ENCODE measurements at regions not wholly inside any gene's neighbourhood (a gene's known extent, or its start where the extent isn't known, plus 50 kb on each side); places are given as distances from the start of the nearest gene placed in this dataset.

DNA sequence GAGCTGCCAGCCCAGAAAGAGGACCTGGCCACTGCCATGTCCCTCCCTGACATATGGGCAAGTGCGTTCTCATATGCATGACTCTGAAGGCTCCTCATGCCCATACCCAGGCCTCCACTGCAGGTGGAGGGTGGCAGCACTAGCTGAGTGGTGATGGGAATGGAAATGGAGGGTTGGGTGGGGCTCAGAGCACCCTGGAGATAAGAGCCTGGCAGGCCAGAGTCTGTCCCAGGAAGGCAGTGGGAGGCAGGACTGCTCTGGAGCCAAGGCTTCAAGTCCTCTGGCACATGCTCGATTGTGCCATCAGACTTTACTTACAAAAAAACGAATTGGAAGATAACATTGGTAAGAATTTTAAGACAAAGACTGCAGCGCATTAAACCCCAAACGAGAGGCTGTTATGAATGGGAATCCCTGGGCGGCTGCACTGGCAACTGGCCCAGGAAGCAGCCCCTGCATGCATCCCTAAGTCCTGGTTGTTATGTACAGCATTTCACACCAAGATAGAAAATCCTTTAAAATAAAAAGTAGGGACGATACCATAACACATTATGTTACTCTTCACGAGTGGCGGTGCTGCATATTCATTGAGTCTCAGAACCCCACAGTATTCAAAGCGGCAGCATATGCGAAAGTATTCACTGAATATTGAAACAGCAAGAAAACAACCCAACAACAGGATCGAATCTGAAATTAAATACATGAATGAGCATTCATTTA, 81.7 kb upstream of the FAM98A start:
- H3K27me3 ChIP-seq (ENCODE audit: control insufficient read depth in 3 of 3, insufficient read depth in 3 of 3, low read length in 2 of 3) = no peaks in the 10 kb centered on the region
- 69 to 82% methylated on average over 12 of the region's 12 CpGs for WGBS, 2 donors
- DNase-seq = peak in 1 of 3 donors; percentile 46
- TF ChIP-seq, protein P1, sequence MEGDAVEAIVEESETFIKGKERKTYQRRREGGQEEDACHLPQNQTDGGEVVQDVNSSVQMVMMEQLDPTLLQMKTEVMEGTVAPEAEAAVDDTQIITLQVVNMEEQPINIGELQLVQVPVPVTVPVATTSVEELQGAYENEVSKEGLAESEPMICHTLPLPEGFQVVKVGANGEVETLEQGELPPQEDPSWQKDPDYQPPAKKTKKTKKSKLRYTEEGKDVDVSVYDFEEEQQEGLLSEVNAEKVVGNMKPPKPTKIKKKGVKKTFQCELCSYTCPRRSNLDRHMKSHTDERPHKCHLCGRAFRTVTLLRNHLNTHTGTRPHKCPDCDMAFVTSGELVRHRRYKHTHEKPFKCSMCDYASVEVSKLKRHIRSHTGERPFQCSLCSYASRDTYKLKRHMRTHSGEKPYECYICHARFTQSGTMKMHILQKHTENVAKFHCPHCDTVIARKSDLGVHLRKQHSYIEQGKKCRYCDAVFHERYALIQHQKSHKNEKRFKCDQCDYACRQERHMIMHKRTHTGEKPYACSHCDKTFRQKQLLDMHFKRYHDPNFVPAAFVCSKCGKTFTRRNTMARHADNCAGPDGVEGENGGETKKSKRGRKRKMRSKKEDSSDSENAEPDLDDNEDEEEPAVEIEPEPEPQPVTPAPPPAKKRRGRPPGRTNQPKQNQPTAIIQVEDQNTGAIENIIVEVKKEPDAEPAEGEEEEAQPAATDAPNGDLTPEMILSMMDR (IDR thresholded peaks at IDR 0.05; ENCODE audit: control extremely low read depth, extremely low read depth) = no peak
- ATAC-seq (ENCODE audit: insufficient read depth, low FRiP score) = no peak
- no peaks in the 10 kb centered on the region for H3K9me3 ChIP-seq (ENCODE audit: control insufficient read depth in 4 of 4, insufficient read depth in 3 of 4, low read length in 3 of 4)
- no peak overlapping the region for H3K9ac ChIP-seq (ENCODE audit: insufficient read depth in 1 of 2, low read length in 2 of 2)
- no peaks in the 10 kb centered on the region for H3K4me1 ChIP-seq (ENCODE audit: control insufficient read depth in 5 of 5, insufficient read depth in 5 of 5, low read length in 5 of 5)
- H3K27ac ChIP-seq (ENCODE audit: low read depth in 1 of 2, low read length in 1 of 2) = no peak overlapping the region
- no peak overlapping the region for H3K4me3 ChIP-seq
- no peaks in the 10 kb centered on the region for H3K36me3 ChIP-seq (ENCODE audit: control insufficient read depth in 4 of 4, insufficient read depth in 4 of 4, low read length in 4 of 4)

- Histone ChIP-seq H3K36me3 (ENCODE audit: control insufficient read depth in 4 of 4, insufficient read depth in 4 of 4, low read length in 4 of 4) (no peaks in the 10 kb centered on the region), H3K4me1 (ENCODE audit: control insufficient read depth in 5 of 5, insufficient read depth in 5 of 5, low read length in 5 of 5) (no peaks in the 10 kb centered on the region), H3K4me3 (no peak overlapping the region), H3K27me3 (ENCODE audit: control insufficient read depth in 3 of 3, insufficient read depth in 3 of 3, low read length in 2 of 3) (no peaks in the 10 kb centered on the region), H3K27ac (ENCODE audit: low read depth in 1 of 2, low read length in 1 of 2) (no peak overlapping the region), H3K9me3 (ENCODE audit: control insufficient read depth in 4 of 4, insufficient read depth in 3 of 4, low read length in 3 of 4) (no peaks in the 10 kb centered on the region), H3K9ac (ENCODE audit: insufficient read depth in 1 of 2, low read length in 2 of 2) (no peak overlapping the region)
- ATAC-seq (ENCODE audit: insufficient read depth, low FRiP score) = no peak
- TF ChIP-seq, protein P1 (IDR thresholded peaks at IDR 0.05; ENCODE audit: control extremely low read depth, extremely low read depth) = no peak
- DNase-seq = no peak
- WGBS, 2 donors = 29 to 56% methylated on average over 1 of the region's 1 CpG
Observed at GRCh38 chr2:33678436-33678835, 79.3 kb upstream of the FAM98A start.

GRCh38 chr2:33673937-33674336, 74.8 kb upstream of the FAM98A start:
- Histone ChIP-seq H3K9ac (ENCODE audit: insufficient read depth in 1 of 2, low read length in 2 of 2) (no peak overlapping the region), H3K27ac (ENCODE audit: low read depth in 1 of 2, low read length in 1 of 2) (no peak overlapping the region)
- WGBS, 2 donors = 13 to 20% methylated on average over 2 of the region's 2 CpGs

More at GRCh38 chr2:33673937-33674336, 74.8 kb upstream of the FAM98A start:
- Histone ChIP-seq H3K4me3 (no peak overlapping the region), H3K27me3 (ENCODE audit: control insufficient read depth in 3 of 3, insufficient read depth in 3 of 3, low read length in 2 of 3) (no peaks in the 10 kb centered on the region), H3K9me3 (ENCODE audit: control insufficient read depth in 4 of 4, insufficient read depth in 3 of 4, low read length in 3 of 4) (peaks cover 0 to 2% (median 0%) of the 10 kb centered on the region in 4 donors), H3K4me1 (ENCODE audit: control insufficient read depth in 5 of 5, insufficient read depth in 5 of 5, low read length in 5 of 5) (no peaks in the 10 kb centered on the region), H3K36me3 (ENCODE audit: control insufficient read depth in 4 of 4, insufficient read depth in 4 of 4, low read length in 4 of 4) (no peaks in the 10 kb centered on the region)
- ATAC-seq (ENCODE audit: insufficient read depth, low FRiP score) (no peak), DNase-seq (peak in 2 of 3 donors; percentile 34 to 56)
- TF ChIP-seq, protein P1 (IDR thresholded peaks at IDR 0.05; ENCODE audit: control extremely low read depth, extremely low read depth) = peak; percentile 15

Data from lung (tissue), 11 donors.